ENCODE measurements at regions not wholly inside any gene's neighbourhood (a gene's known extent, or its start where the extent isn't known, plus 50 kb on each side); places are given as distances from the start of the nearest gene placed in this dataset.

DNA sequence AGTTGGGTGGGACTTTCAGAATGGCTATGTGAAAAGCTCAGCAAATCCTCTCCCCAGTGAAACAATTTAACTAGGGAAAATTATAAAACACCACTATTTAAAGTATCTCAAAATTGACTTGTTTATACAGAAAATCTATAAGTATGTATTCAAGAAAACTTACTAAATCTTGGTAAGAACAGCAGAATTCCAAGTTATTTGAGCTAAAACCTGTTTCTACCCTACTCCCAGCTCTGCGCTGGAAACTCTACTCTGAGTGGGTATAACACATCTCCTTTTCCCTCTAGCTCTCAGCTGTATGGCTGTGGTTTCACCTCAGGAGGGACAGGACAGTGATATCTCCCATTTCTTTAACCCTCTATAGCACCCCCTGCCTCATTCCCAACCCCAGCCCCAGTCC is 295.2 kb upstream of the POGK start:
- DNase-seq (ENCODE audit: low spot score) = no peak
- in situ Hi-C loops (cut with MboI; ENCODE audit: low sequenced_read_pairs, unreplicated experiment) = no loop called here
- TF ChIP-seq, protein P1, sequence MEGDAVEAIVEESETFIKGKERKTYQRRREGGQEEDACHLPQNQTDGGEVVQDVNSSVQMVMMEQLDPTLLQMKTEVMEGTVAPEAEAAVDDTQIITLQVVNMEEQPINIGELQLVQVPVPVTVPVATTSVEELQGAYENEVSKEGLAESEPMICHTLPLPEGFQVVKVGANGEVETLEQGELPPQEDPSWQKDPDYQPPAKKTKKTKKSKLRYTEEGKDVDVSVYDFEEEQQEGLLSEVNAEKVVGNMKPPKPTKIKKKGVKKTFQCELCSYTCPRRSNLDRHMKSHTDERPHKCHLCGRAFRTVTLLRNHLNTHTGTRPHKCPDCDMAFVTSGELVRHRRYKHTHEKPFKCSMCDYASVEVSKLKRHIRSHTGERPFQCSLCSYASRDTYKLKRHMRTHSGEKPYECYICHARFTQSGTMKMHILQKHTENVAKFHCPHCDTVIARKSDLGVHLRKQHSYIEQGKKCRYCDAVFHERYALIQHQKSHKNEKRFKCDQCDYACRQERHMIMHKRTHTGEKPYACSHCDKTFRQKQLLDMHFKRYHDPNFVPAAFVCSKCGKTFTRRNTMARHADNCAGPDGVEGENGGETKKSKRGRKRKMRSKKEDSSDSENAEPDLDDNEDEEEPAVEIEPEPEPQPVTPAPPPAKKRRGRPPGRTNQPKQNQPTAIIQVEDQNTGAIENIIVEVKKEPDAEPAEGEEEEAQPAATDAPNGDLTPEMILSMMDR (IDR thresholded peaks at IDR 0.05; ENCODE audit: borderline replicate concordance, control extremely low read depth, extremely low read depth, insufficient read depth, missing control alignments) = no peak

DNA sequence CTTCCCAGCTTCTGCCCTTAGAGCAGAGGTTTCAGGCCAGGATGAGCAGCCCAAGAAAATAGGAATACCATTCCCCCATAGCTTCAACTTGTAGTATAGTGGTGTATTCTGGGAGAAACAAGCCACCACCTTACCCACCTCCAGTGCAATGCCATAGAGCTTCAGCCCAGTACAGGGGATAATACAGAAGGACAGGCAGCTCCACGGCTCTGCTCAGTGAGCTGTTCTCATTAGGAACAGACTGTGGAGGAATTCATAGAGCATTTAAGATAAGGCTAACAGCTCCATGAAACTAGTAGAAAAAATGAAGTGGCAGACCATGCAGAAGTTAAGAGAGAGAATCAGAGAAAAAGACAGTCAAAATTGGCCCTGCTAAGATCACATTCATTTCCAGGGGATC is 294.7 kb upstream of the POGK start:
- TF ChIP-seq, protein P1 (IDR thresholded peaks at IDR 0.05; ENCODE audit: borderline replicate concordance, control extremely low read depth, extremely low read depth, insufficient read depth, missing control alignments) = no peak
- no peak for DNase-seq (ENCODE audit: low spot score)
- in situ Hi-C loops (cut with MboI; ENCODE audit: low sequenced_read_pairs, unreplicated experiment) = no loop called here

DNA sequence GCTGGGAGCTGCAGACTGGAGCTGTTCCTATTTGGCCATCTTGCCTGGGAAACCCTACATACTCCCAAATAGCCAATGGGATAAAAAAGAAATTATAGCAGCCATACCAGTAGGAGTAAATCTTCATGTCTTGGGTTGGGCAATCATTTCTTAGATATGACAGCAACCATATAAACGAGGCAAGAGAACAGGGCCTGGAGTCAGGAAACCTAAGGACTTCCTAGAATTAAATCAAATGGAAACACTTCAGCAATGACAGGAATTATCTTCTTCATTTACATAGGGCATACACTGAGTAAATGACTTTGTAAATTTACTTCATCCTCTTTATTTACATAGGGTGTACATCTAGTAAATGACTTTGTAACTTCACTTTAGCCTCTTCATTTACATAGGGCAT is 286.6 kb upstream of the POGK start:
- in situ Hi-C loops (cut with MboI; ENCODE audit: low sequenced_read_pairs, unreplicated experiment) = no loop called here
- DNase-seq (ENCODE audit: low spot score) = no peak
- TF ChIP-seq, protein P1 (IDR thresholded peaks at IDR 0.05; ENCODE audit: borderline replicate concordance, control extremely low read depth, extremely low read depth, insufficient read depth, missing control alignments) = no peak

DNA sequence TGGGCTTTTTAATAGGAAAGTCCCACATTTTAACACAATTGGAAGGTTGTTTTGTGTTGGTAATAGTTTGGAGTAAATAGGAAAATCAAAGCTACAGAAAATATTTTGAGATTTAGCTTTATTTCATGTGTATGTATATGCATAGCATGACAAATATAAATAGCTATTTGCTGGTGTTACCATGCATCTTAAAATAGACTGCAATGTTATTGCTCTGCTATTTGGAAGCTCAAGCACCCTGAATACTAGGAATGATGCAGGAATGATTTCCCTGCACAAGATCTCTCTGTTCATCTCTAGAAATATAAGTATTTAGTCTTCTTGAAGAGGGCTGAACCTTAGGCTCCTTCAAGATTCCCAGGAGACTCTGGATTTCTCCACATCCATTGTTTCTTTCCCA is 268.3 kb upstream of the POGK start:
- in situ Hi-C loops (cut with MboI; ENCODE audit: low sequenced_read_pairs, unreplicated experiment) = no loop called here
- no peak for DNase-seq (ENCODE audit: low spot score)
- TF ChIP-seq, protein P1 (IDR thresholded peaks at IDR 0.05; ENCODE audit: borderline replicate concordance, control extremely low read depth, extremely low read depth, insufficient read depth, missing control alignments) = no peak

DNA sequence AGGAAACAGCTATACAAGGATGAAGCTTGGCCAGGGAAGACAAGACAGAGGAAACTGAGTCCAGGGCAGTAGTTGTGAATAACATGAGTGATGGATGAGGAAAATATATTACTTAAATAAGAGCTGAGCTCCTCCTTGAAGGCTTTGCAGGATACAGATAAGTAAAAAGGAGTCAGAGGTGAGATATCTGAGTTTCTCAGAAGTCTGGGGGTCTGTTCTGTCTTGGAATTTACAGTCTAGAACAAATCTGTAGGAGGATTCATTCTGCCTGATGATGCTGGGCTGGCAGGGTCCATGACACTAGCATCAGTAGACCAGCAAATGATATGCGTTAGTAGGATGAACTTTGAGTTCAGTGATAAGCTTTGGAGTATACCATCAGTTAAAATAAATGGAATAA is 266.1 kb upstream of the POGK start:
- TF ChIP-seq, protein P1 (IDR thresholded peaks at IDR 0.05; ENCODE audit: borderline replicate concordance, control extremely low read depth, extremely low read depth, insufficient read depth, missing control alignments) = no peak

DNA sequence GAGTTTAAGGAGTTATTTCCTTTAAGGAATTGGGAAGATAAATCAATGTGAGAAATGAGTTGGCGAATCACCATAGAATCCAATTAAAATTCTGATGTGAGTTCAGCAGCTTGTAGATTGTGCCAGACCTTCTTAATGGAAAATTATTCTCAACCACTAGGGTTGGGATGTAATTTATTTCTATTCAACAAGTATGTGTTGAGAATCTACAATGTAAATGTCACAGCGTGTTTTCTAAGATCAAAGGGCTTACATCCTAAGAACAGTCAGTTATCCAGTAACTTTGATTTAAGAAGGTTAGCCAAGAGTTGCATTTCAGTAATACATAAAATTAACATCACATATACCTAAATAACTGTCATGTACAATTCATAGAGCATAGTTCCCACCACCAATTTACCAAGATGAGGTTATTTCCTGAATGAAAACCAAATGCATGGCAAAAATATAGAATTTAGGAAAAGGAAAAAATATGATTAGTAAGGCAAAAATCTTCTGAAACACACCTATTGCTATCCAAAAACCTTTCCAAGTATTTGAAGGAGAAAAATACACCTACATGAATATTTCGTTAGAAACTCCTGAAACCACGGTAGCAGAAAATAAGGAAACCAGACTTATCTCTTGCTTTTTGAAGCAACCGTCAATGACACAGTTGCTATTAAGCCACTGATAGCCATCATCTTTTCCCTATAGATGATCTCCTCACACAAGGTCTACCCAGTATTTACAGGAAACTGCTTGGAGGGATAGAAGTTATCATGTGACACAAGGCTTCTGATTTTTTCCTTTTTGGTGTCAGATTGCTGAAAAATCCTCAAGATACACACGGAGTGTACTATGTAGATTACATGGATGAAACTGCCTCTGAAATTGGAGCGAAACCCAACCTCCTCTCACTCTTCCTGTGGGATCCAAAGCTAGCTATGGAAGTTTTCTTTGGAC is 259.4 kb upstream of the POGK start:
- TF ChIP-seq, protein P1 (IDR thresholded peaks at IDR 0.05; ENCODE audit: borderline replicate concordance, control extremely low read depth, extremely low read depth, insufficient read depth, missing control alignments) = no peak
- no peak for DNase-seq (ENCODE audit: low spot score)
- in situ Hi-C loops (cut with MboI; ENCODE audit: low sequenced_read_pairs, unreplicated experiment) = no loop called here

More for the DNA sequence above, 266.1 kb upstream of the POGK start:
- DNase-seq (ENCODE audit: low spot score) = no peak
- in situ Hi-C loops (cut with MboI; ENCODE audit: low sequenced_read_pairs, unreplicated experiment) = no loop called here
